Spleen (tissue), 7 donors: ENCODE measurements at regions not wholly inside any gene's neighbourhood (a gene's known extent, or its start where the extent isn't known, plus 50 kb on each side); places are given as distances from the start of the nearest gene placed in this dataset.

Source experiments
- POLR2A ChIP-seq, 3 donors: fragments of 450-650 bp; IDR thresholded peaks; one replicate each; pipeline ENCODE4 v1.5.1; 2017; ENCODE audit warnings: antibody characterized with exemption in 3 of 3, mild to moderate bottlenecking in 1 of 3
- POLR2AphosphoS5 ChIP-seq, 3 donors: sonication (generic); formaldehyde crosslinking; IDR thresholded peaks; one replicate each; pipeline ENCODE4 v1.5.1; 2017; ENCODE audit warnings: antibody characterized with exemption in 3 of 3
- TF ChIP-seq, protein P1 (sequence below), 11 experiments: fragments of 200-600 bp in 7 of 11; fragments of 450-650 bp in 4 of 11; sonication (generic) in 4 of 11; IDR thresholded peaks in 8 of 11; conservative IDR thresholded peaks in 3 of 11; 1 replicate in 7 of 11; 2 replicates in 4 of 11; pipeline versions ENCODE4 v1.4.0 to v1.8.0; 2016 to 2021; ENCODE audit warnings: antibody characterized with exemption in 11 of 11, inconsistent platforms in 4 of 11, mild to moderate bottlenecking in 1 of 11
- donor health status: DM: no; HTN: no; CAD: no; lungs with moderate emphysema.
- donor health status: DM: no; HTN: no; CAD: no.
- donor health status: DM: no; HTN: no; CAD: no.

DNA sequence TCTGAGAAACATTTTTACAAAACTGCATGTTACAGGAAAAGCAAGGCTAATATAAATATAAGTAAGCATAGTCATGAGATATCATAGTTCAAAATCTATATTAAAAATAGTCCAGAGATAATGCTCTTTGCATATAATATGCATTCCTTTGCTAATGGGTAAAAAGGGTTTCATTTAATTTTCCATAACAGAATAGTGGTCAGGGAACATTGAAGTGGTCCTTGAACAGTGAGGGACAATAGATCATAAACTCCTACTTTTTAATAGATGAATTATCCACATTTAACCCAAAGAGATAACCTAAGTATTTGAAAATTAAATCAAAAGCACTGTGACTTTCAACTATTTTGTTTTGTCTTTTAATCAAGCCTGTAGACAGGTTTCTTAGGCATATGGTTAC is 243.1 kb upstream of the ADGRB3 start:
- TF ChIP-seq POLR2A (IDR thresholded peaks at IDR 0.05) (no peak), POLR2AphosphoS5 (IDR thresholded peaks at IDR 0.05) (no peak)
- TF ChIP-seq, protein P1, sequence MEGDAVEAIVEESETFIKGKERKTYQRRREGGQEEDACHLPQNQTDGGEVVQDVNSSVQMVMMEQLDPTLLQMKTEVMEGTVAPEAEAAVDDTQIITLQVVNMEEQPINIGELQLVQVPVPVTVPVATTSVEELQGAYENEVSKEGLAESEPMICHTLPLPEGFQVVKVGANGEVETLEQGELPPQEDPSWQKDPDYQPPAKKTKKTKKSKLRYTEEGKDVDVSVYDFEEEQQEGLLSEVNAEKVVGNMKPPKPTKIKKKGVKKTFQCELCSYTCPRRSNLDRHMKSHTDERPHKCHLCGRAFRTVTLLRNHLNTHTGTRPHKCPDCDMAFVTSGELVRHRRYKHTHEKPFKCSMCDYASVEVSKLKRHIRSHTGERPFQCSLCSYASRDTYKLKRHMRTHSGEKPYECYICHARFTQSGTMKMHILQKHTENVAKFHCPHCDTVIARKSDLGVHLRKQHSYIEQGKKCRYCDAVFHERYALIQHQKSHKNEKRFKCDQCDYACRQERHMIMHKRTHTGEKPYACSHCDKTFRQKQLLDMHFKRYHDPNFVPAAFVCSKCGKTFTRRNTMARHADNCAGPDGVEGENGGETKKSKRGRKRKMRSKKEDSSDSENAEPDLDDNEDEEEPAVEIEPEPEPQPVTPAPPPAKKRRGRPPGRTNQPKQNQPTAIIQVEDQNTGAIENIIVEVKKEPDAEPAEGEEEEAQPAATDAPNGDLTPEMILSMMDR (IDR thresholded peaks at IDR 0.05 in 8 of 11, conservative IDR thresholded peaks at IDR 0.05 in 3 of 11) = no peak
